Mesothelial cell of epicardium (in vitro differentiated cells): ENCODE measurements at regions not wholly inside any gene's neighbourhood (a gene's known extent, or its start where the extent isn't known, plus 50 kb on each side); places are given as distances from the start of the nearest gene placed in this dataset.

Experiments
- DNase-seq, 2 experiments: peaks; one replicate each; pipeline ENCODE4 v3.0.0; 2021; ENCODE audit warnings: low spot score in 2 of 2; ENCODE audit not compliant: unreplicated experiment in 2 of 2
- H3K27ac Mint-ChIP-seq: 2 replicates; pipeline ENCODE4 v1.8.0; 2021; ENCODE audit warnings: mixed read lengths
- H3K27me3 Mint-ChIP-seq: 2 replicates; pipeline ENCODE4 v1.8.0; 2021; ENCODE audit warnings: low read depth, mixed read lengths
- H3K36me3 Mint-ChIP-seq: 2 replicates; pipeline ENCODE4 v1.8.0; 2021; ENCODE audit warnings: mixed read lengths
- H3K4me1 Mint-ChIP-seq: 2 replicates; pipeline ENCODE4 v1.8.0; 2021; ENCODE audit warnings: mixed read lengths
- H3K4me3 Mint-ChIP-seq: 2 replicates; pipeline ENCODE4 v1.8.0; 2021; ENCODE audit warnings: mild to moderate bottlenecking, moderate library complexity, mixed read lengths
- H3K9me3 Mint-ChIP-seq: 2 replicates; pipeline ENCODE4 v1.8.0; 2021; ENCODE audit warnings: mixed read lengths
- CTCF ChIP-seq: fragments of 200-600 bp; sonication (generic); IDR thresholded peaks from one replicate; pipeline ENCODE4 v1.5.0; 2021; ENCODE audit warnings: antibody characterized with exemption; ENCODE audit not compliant: unreplicated experiment

- peaks cover 8% of the 10 kb centered on the region for H3K9me3 Mint-ChIP-seq
- H3K4me1 Mint-ChIP-seq, result peaks cover 24% of the 10 kb centered on the region
- H3K36me3 Mint-ChIP-seq, result no peaks in the 10 kb centered on the region
- DNase-seq, result no peak
- peak overlapping the region; percentile 89 for H3K27ac Mint-ChIP-seq
- H3K4me3 Mint-ChIP-seq, result peak overlapping the region; percentile 5
- TF ChIP-seq CTCF, result no peak
- no peaks in the 10 kb centered on the region for H3K27me3 Mint-ChIP-seq
Observed at GRCh38 chr1:219120624-219121544, 52.8 kb upstream of the LYPLAL1 start.

- no peaks in the 10 kb centered on the region for H3K27me3 Mint-ChIP-seq
- H3K36me3 Mint-ChIP-seq, result no peaks in the 10 kb centered on the region
- no peak for DNase-seq
- H3K9me3 Mint-ChIP-seq, result peaks cover 4% of the 10 kb centered on the region
- no peak overlapping the region for H3K4me3 Mint-ChIP-seq
- peak overlapping the region; percentile 10 for H3K27ac Mint-ChIP-seq
- no peak for TF ChIP-seq CTCF
- peaks cover 26% of the 10 kb centered on the region for H3K4me1 Mint-ChIP-seq
Observed at GRCh38 chr1:219121679-219122078, 52.0 kb upstream of the LYPLAL1 start.

- peak overlapping the region; percentile 8 for H3K27ac Mint-ChIP-seq
- H3K4me1 Mint-ChIP-seq, result peaks cover 31% of the 10 kb centered on the region
- no peaks in the 10 kb centered on the region for H3K9me3 Mint-ChIP-seq
- no peaks in the 10 kb centered on the region for H3K27me3 Mint-ChIP-seq
- DNase-seq, result no peak
- H3K36me3 Mint-ChIP-seq, result no peaks in the 10 kb centered on the region
- no peak for TF ChIP-seq CTCF
- H3K4me3 Mint-ChIP-seq, result no peak overlapping the region
Observed at GRCh38 chr1:219123036-219123435, 50.6 kb upstream of the LYPLAL1 start.
